ENCODE measurements at regions not wholly inside any gene's neighbourhood (a gene's known extent, or its start where the extent isn't known, plus 50 kb on each side); places are given as distances from the start of the nearest gene placed in this dataset.
"Not testable (repeated sequence)": the region's sequence is repeated elsewhere in the genome, so short reads cannot be mapped to it uniquely, and the experiment has no call there.

DNA sequence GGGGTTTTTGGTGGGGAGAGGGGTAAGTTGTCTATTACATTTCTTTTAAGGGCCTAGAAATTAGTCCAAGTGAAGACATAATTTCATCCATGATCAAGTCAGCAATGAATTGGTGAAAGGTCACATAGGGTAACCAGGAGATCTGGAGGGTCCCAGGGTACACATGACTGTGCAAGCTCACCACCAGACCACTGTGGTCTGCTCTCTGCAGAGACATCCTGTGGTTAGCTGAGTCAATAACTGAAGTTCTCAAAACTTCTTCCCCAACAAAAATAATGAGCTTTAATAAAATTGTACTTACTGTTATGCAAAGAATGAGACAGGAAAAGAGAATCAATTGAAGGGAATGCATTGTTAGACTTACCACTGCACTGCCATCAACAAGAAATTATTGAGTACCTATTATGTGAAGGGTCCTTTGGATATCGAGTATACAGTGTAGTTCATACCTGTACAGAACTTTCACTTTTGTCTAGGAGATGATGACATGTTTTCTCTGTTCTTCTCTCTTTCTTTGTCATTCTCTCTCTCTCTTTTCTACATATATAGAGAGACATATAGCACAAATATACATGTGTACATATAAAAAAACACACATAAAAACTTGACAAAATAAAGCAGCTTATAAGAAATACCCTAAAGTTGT lies 209.8 kb downstream of the GJA1 start:
- DNase-seq: no peak

DNA sequence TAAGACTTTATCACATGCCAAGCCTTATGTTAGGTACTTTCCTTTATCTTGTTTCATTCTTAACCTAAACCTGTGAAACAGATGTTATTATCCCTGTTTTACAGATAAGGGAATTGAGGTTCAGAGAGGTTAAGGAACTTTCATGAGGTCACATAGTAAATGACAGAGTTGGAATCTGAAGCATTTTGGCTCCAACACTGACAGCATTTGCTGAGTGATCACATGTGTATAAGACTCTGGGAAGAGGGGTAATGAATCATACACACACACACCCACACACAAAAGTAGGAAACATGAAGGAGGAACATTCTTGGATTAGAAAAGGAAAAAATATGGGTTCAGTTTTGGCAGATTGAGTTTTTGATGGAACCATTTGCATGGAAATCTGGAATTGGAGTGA lies 212.5 kb downstream of the GJA1 start:
- DNase-seq: peak in 1 of 2 donors; percentile 18

DNA sequence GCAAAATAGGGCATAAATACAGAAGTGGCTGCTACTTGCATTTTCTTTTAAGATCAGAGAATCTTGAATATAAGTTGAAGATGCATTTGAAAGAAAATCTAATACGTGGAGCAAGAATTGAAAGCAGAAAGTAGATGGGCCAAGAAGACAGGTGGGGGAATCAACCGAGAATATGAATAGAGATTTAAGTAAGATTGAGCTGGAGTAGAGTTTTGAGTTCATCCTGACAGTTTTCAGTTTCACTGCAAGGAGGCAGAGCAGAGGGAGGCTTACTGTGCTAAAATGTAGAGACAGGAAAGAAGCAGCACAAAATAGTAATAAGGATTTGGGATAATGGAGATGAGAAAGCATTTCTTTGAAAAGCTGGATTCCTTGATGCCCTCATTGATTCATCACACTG lies 214.5 kb downstream of the GJA1 start:
- DNase-seq: no peak

DNA sequence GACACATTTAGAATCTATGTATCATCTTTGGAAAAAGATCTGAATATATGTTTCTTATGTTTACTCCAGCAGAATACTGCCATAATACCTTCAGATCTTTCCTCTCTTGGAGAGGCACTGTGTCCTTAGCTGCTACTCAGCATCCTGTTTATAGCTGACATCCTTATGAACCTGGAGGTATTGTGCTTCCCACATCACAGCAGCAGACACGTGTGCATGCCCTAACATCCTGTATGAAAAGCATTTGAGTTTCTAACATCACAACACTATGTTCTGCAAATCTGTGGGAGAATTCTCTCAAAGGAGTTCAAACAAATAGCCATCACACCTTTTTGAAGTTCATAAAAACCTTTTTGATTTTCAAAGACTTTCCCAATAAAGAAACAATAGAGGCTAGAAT lies 216.0 kb downstream of the GJA1 start:
- no peak for DNase-seq

DNA sequence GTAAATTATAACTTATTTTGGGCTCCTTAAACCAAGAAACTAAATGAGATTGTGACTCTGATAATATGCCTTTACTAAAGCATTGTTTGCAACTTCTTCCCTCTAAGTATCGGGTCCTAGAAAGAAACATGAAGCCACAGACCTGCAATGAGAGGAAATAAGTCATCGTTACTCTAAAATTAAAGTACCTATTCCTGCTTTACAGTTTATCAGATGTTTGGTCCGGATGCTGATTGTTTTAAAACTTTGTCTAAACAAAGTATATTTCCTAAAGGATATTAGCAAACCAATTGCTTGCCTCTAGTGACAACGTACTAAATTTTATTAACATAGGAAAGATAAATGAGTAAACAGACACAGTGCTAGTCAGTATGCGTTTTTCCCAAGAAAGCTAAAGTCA lies 216.8 kb downstream of the GJA1 start:
- DNase-seq: no peak

DNA sequence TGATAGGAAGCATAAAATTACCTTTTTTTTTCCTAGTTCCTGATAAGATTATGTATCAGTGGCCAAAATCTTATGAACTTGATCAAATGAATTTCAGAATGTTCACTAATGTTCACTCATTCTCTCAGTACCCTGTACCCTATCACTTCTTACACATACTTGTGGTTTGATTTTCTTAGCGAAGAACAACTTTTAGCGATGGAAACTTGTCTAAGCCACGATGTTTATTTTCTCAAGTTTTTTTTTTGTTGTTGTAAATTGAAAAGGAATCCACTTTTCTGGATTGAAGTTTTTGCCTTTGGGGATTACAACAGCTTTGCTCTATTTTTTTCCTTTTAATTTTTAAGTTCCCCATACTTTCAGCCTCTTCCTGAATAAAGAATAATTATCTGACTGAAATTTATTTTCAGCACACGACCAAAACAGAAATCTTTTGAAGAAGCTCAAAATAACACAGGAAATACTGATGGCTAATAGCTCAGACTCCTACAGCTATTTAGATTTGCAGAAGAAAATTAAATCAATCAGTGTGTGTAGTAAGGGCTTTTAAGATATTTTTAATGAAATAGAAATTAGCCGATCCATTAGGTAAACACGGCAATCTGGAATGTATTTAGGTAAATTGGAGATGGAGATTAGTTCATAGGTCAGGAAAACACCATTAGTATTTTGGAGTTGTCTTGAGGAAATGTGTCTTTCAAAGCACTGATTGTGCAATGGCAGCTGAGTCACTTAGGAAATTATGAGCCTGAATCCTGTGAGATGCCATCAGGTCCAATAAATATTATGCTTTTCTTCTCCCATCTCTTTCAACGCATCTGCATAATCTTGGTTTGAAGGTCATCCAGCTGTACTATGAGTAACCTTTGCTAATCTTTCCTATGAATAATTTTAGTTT lies 217.5 kb downstream of the GJA1 start:
- peak; percentile 53 to 61 for DNase-seq

DNA sequence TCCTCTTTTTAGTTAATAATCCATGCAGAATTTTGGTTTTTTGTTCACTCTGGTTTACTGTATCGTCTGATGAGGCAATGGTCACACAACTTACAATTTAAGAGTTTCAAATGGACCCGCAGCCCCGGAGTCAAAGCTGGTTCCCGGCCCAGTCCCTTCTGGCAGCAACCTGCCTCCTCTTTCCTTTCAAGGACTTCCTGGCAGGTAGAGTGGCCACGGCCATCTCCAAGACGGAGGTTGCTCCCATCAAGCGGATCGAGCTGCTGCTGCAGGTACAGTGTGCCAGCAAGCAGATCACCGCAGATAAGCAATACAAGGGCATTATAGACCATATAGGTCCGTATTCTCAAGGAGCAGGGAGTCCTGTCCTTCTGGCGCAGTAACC lies 218.2 kb downstream of the GJA1 start:
- no peak for DNase-seq

DNA sequence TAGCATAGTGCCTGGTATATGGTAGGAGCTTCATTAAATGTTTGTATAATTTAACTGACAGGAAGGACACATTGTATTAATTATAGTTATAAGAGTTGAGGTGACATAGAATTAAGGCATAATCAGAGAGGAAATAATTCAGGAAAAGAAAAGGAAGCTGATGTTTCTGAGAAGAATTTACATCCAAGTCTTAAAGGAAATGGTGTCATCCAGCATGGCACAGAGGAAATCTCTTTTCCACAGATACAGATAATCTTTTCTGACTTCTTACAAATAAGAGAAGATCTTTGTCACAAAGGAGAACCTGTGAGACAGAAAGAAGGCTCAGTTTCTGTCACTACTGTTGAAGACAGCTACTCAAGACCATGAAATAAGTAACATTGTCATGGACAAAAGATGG lies 222.5 kb downstream of the GJA1 start:
- DNase-seq: no peak

DNA sequence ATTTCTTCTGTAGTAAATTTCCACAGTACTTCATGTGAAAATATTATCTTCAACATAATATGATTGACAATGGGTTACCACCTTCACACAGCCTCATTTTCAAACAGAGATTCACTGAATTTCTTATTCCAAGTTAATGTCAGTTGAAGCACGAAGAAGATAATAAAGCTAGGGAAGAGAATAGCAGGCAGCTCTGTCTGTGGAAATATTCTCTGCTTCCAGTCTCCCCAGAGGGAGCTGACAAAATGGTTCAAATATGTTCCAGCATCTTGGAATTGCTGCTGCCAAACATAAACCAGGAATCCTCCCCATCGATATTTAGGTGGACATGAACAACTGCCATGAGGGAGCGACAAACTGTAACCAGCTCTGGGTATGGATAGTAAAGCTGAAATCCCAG lies 224.8 kb downstream of the GJA1 start:
- no peak for DNase-seq

DNA sequence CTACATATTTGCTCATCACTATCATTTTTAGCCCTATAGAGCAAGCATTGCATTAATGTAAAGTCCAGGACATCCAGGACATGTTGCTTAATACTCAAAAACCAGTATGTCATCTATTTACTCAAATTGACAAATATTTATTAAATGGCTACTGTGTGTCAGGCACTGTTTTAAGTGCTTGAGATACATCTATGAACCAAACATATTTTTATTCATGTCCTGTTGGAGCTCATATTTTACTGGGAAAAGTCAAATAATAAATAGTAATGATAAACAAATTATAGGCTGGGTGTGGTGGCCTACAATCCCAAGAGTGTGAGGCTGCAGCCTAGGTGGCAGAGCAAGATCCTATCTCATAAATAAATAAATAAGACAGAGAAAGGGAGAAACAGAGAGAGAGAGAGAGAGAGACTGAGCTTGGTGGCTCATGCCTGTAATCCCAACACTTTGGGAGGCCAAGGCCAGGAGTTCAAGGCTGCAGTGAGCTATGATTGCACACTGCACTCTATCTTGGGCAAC lies 227.9 kb downstream of the GJA1 start:
- DNase-seq: no peak

DNA sequence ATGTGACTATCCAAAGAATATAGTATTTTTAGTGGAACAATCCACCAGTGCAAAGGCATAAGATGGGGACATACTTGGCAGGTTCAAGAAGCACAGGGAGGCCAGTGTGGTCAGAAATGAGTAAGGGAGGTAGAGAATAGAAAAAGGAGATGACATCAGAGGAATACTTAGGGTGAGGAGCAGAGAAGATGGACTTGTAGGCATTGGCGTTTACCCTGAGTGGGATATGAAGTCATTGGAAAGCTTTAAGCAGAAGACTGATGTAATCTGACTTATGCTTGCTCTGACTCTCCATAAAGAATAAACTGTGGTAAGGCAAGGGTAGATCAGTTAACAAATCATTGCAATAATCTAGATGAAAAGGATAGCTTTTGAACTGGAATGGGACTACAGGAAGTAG lies 228.7 kb downstream of the GJA1 start:
- no peak for DNase-seq

DNA sequence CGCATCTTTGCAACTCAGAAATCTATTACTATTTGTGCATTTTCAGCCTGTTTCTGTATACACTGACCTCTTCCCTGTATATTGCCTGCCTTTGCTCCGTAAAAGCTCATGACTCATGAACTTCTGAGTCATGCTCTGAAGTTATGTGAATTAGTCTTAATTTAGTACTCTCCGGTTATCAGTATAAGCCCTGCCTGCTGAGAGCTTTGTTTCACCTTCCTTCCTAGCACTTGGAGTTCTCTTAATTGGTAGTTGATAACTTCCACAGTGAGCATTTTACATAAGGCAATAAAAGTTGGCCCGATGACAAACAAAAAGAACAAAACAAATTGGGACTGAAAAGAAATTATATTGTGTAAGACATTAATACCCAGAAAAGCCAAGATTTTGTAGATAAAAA lies 231.4 kb downstream of the GJA1 start:
- DNase-seq: peak; percentile 37 to 41

DNA sequence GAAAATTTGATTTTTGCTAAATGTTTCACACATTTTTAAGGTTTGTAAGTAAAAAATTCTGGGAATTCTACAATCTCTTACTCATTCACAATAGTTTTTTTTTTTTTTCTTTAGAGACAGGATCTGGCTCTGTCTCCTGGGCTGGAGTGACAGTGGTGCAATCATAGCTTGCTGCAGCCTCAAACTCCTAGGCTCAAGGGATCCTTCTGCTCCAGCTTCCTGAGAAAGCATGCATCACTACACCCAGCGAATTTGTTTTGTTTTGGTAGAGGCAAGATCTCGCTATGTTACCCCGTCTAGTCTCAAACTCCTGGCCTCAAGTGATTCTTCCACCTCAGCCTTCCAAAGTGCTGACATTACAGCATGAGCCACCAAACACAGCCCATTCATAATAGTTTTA lies 232.8 kb downstream of the GJA1 start:
- DNase-seq: no peak

DNA sequence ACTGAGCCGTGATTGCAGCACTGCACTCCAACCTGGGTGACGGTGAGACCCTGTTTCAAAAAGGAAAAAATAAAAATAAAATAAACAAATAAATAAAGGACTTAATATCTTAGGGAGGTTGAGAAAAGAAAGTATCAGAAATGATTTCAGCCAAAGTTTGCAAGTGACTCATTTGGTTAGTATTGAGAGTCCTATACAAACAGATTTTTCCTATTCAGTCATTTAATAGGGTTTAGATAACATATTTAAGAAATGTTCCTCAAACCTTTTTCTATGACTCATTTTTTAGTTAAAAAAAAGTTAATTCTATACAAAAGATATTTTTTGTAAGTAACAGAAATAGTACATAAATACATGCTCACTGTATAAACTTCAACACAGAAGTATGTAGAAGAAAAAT lies 235.1 kb downstream of the GJA1 start:
- no peak for DNase-seq

DNA sequence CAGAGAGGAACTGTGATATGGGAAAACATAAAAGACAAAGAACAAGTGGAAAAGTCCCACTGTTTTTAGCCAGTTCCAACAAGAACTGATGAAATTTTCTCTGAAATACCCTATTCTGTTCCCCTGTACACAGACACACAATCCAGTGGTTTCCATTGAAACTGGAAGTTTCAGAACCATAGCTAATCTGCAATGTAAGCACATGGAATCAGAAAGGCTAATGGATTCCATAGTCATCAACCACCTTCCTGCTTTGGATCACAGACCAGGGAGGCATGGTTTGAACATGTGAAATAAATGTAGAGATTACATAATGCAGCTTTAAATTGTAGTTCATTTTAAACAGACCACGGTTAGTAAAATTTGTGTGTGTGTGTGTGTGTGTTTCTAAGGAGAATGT lies 242.1 kb downstream of the GJA1 start:
- no peak for DNase-seq

DNA sequence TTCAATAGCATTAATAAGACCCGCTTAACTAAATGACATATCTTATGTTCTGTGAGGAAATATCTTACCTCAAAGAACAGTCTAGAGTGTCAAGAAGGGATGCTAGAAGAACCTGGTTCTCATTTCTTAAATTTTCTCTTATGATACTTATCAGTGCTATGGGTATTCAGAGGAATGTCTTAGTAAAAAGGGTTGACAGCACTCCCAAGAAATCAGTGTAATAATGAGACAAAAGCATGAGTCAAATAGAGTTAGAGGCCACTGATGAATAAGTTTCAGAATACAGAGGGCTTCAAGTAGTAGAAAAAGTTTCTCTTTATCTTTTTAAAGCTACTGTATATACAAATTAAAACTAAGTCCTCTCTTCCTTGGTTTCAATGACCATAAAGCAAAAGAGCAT lies 242.8 kb downstream of the GJA1 start:
- no peak for DNase-seq

DNA sequence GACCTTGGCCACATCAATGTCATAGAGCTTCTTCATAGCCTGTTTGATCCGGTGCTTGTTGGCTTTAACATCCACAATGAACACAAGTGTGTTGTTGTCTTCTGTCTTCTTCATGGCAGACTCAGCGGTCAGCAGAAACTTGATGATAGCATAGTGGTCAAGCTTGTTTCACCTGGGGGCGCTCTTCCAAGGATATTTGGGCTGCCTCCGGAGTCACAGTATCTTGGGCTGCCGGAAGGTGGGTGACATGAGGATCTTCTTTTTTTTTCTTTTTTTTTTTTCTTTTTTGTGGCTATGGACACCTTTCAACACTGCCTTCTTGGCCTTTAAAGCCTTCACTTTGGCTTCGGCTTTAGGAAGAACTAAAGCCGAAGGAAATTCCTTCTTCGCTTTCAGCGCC lies 244.6 kb downstream of the GJA1 start:
- no peak for DNase-seq

DNA sequence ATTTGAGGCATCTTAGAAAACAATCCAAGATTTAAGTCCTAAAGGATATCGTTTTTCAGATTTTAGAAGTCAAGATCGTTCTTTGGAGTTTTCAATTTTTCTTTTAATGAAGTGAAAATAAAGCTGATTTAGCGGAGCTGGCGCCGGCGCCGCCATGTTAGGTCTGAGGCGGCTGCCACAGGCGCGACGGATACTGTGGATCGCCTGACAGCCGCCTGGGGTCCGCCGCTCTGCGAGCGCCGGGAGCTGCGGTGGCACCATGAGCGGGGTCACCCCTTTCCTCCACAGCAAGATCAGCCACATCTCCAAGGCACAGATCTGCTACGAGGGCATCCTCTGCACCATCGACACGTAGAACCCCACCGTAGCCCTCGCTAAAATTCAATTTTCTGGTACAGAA lies 247.2 kb downstream of the GJA1 start:
- no peak for DNase-seq

DNA sequence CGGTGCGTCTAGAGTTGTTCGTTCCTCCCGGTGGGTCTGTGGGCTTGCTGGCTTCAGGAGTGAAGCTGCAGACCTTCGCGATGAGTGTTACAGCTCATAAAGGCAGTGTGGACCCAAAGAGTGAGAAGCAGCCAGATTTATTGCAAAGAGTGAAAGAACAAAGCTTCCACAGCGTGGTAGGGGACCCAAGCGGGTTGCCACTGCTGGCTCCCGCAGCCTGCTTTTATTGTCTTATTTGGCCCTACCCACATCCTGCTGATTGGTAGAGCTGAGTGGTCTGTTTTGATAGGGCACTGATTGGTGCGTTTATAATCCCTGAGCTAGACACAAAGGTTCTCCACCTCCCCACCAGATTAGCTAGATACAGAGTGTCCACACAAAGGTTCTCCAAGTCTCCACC lies 250.4 kb downstream of the GJA1 start:
- not testable (repeated sequence) for DNase-seq

DNA sequence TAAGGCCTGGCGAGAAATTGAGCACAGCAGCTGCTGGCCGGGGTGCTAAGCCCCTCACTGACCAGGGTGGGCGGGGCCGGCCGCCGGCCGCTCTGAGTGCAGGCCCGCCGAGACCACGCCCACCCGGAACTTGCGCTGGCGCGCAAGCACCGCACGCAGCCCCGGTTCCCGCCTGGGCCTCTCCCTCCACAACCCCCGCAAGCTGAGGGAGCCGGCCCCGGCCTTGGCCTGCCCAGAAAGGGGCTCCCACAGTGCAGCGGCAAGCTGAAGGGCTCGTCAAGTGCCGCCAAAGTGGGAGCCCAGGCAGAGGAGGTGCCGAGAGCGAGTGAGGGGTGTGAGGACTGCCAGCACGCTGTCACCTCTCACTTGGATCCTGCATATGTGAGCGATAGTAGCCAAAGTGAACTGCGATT lies 251.2 kb downstream of the GJA1 start:
- DNase-seq: no peak

DNA sequence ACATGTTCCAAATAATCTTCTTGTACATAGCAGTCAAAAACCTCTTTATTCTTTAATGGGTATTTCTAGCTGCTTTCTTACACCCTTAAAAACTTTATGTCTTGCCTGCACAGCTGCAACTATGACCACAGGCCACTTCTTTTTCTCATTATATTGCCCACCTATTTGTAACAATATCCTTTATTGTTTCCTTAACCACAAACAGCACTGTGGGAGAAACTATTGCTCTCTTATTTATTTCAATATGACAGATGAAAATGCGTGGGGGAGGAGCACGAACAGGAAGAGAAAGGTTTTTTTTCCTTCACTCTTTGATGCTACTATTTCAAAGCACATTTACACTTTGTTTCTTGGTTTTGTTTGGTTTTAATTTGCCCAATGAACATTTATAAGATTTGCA lies 253.5 kb downstream of the GJA1 start:
- no peak for DNase-seq

DNA sequence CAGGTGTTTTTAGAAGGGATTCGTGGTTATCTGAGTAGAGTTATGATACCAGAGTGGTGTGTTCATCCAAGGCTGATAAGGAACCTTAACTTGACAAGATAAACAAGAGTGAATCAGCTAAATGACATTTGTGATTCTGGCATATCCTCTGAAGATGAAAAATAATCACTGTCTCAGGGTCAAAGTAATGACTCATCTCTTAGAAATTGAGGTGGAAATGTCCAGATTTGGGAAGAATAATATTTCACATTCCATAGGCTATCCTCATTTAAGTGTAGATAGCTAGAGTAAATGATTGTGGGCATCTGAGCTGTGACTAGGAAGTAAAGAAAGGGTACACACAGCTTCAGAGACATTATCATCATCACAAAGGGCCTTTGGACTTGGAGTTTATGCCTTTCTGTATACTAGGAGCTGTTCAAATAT lies 255.7 kb downstream of the GJA1 start:
- no peak for DNase-seq

DNA sequence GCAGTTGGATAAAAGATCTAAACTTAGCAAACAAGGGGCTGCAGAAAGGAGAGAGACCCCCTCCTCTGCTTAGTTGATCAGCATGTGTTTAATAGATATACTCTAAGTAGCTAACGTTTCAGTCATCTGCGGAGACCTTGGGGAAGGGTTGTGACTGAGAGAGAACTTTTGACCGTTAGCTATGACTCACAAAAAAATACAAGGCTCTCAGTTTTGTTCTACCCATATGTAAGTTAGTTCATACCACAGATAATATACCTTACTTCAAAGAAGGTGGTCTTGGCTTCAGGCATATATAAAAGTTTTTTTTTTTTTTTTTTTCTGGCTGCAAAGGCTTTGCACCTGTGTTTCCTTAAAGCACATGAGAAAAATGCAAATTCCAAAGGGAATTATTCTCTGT lies 258.9 kb downstream of the GJA1 start:
- DNase-seq: no peak

DNA sequence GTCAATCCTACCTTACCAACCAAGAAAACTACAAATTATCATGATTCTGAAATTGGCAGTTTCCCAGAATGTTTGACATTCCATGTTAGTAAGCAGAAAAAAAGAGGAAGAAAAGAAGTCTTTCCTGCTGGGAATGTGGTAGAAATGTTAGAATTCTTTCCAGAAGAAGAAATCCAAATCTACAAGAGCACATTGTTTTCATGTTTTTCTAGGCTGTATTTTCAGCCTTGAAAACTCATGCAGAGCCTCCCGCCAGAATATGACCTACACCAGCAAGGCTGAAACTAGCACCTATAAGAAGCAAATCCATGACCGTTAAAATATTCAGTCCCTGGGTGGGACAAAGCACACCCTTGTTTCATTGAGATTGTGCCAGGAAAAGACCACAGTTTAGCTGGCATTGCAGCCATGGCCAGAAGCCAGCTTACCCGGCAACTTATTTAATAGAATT lies 259.4 kb downstream of the GJA1 start:
- no peak for DNase-seq
